IPS-18c (cell line): ENCODE measurements at regions not wholly inside any gene's neighbourhood (a gene's known extent, or its start where the extent isn't known, plus 50 kb on each side); places are given as distances from the start of the nearest gene placed in this dataset.

Source experiments
- H3K4me3 ChIP-seq: 2 replicates; pipeline ENCODE4 v1.7.0; 2013; ENCODE audit warnings: low read depth, mild to moderate bottlenecking, low read length, moderate library complexity; ENCODE audit not compliant: insufficient read depth
- H3K9me3 ChIP-seq: one replicate; pipeline ENCODE4 v1.6.1; 2013; ENCODE audit warnings: mild to moderate bottlenecking, low read length, moderate library complexity; ENCODE audit not compliant: control insufficient read depth, insufficient read depth

- Histone ChIP-seq H3K4me3 (peak overlapping the region; percentile 11; the same call in 1 of the 2 replicates), H3K9me3 (no peaks in the 10 kb centered on the region)
Measured at GRCh38 chr1:214224611-214225354, 56.2 kb upstream of the SMYD2 start.

- H3K9me3 ChIP-seq = no peaks in the 10 kb centered on the region
- no peak overlapping the region for H3K4me3 ChIP-seq
Measured at GRCh38 chr1:214228976-214229375, 52.0 kb upstream of the SMYD2 start.

GRCh38 chr1:214229736-214230135, 51.2 kb upstream of the SMYD2 start:
- Histone ChIP-seq H3K4me3 (no peak overlapping the region), H3K9me3 (no peaks in the 10 kb centered on the region)
